ENCODE measurements at regions not wholly inside any gene's neighbourhood (a gene's known extent, or its start where the extent isn't known, plus 50 kb on each side); places are given as distances from the start of the nearest gene placed in this dataset.
"Not testable (repeated sequence)": the region's sequence is repeated elsewhere in the genome, so short reads cannot be mapped to it uniquely, and the experiment has no call there.

DNA sequence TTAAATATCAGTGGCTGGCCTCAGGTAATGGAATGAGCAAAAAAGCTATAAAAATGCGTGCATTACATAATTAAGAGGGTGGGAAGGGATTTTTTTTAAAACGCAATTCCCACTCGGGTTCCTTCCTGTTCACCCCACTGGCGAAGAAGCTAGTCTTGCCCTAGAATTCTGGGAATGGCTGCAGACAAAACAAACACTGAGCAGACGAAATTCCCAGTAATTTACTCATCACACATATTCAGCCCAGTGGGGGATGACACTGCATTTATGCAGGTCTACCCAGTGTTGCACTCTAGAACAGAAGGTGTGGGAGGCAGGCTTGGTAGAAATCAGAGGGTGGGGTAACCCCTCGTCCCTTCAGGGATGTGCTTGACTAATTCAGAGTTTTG is 2695.0 kb upstream of the DEFB115 start:
- Mint-ChIP-seq H3K27me3 (no peaks in the 10 kb centered on the region), H3K4me1 (no peaks in the 10 kb centered on the region), H3K9me3 (peaks cover 47 to 75% of the 10 kb centered on the region in 2 donors), H3K4me3 (no peak overlapping the region), H3K27ac (no peak overlapping the region)
- DNase-seq (no peak), ATAC-seq (no peak)

DNA sequence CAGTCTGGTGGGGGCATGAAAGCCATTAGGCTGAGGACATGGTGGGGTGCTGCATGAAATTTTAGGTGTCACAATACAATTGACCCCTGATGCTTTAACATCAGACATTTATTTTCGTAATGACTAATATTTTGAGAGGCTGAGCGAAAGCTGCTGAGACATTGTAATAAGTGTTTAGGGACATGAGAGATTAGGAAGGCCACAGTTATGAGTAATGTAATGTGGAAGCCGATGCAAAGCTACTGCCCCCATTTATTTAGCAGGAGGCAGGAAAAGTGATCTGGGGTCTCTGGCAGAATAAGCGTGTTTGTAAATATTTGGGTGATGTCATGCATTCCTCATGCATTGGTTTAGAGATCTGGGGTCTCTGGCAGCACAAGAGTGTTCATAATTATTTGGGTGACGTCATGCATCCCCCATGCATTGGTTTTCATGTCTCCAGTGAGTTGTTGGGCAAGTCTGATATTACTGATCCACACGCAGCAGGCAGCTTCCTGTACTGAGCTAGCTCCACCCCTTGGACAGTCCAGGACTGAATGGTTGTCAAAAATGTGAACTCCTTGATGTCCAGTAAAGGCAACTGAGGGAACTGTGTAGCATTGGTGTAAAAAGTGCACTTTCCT is 2694.5 kb upstream of the DEFB115 start:
- H3K4me1 Mint-ChIP-seq, H3K4me3 Mint-ChIP-seq, ATAC-seq, DNase-seq, H3K27ac Mint-ChIP-seq, H3K27me3 Mint-ChIP-seq: not testable (repeated sequence)
- peaks cover 46 to 75% of the 10 kb centered on the region in 2 donors for H3K9me3 Mint-ChIP-seq

GRCh38 chr20:28564024-28564423 is 2693.4 kb upstream of the DEFB115 start:
- not testable (repeated sequence) for ATAC-seq, DNase-seq, H3K4me3 Mint-ChIP-seq, H3K4me1 Mint-ChIP-seq, H3K27me3 Mint-ChIP-seq, H3K27ac Mint-ChIP-seq
- H3K9me3 Mint-ChIP-seq, result peaks cover 39 to 67% of the 10 kb centered on the region in 2 donors

DNA sequence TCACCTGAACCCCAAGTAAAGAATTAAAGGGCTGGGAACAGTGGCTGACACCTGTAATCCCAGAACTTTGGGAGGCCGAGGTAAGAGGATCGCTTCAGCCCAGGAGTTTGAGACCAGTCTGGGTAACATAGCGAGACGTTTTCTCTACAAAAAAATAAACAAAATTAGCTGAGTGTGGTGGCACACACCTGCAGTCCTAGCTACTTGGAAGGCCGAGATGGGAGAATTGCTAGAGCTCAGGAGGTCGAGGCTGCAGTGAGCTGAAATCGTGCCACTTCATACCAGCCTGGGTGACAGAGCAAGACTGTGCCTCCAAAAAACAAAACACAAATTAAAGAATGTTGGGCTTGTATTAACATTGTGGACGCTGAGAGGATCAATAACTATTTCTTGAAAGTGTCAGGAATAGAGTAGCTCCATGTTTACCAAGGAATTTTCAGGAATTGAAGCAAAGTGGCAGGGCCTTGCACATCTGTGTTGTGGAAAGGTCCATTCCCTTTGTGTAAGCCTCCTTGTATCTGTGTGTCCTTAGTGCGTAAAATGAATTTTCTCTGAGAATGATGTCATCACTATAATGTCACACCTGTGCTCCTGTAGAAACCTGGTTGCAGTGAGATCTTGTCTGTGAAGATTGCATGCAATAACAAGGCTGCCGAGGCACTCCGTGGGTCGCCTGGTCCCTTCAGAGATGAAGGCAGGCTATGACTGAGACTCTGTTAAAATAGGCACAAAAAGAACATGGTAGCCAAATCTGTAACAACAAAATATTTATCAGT is 2692.6 kb upstream of the DEFB115 start:
- not testable (repeated sequence) for ATAC-seq, DNase-seq, H3K27ac Mint-ChIP-seq, H3K27me3 Mint-ChIP-seq, H3K4me1 Mint-ChIP-seq, H3K4me3 Mint-ChIP-seq
- H3K9me3 Mint-ChIP-seq, result peaks cover 41 to 65% of the 10 kb centered on the region in 2 donors

GRCh38 chr20:28575991-28576390 is 2681.5 kb upstream of the DEFB115 start:
- H3K9me3 Mint-ChIP-seq, result peaks cover 4 to 23% of the 10 kb centered on the region in 2 donors
- not testable (repeated sequence) for H3K4me3 Mint-ChIP-seq, H3K27me3 Mint-ChIP-seq, H3K4me1 Mint-ChIP-seq, ATAC-seq, DNase-seq, H3K27ac Mint-ChIP-seq

GRCh38 chr20:28591680-28592079 is 2665.8 kb upstream of the DEFB115 start:
- H3K9me3 Mint-ChIP-seq, H3K27ac Mint-ChIP-seq: not testable (repeated sequence)

DNA sequence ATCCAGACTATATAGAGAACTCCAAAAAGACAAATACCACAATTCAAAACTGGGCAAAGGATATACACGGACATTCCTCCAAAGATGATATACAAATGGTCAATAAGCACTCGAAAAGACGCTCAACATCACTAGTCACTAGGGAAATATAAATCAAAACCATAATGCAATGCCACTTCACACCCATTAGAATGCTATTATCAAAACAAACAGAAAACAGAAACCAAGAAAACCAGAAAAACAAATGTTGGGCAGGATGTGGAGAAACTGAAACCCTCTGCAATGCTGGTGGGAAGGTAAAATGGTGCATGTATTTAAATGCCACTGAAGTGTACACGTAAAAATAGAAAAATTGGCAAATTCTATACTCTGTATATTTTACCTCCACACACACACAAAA is 2664.1 kb upstream of the DEFB115 start:
- not testable (repeated sequence) for H3K27ac Mint-ChIP-seq, H3K9me3 Mint-ChIP-seq, DNase-seq, H3K27me3 Mint-ChIP-seq, H3K4me3 Mint-ChIP-seq, ATAC-seq
- H3K4me1 Mint-ChIP-seq, result peaks cover 31% of the 10 kb centered on the region

More at GRCh38 chr20:28591680-28592079, 2665.8 kb upstream of the DEFB115 start:
- DNase-seq, H3K27me3 Mint-ChIP-seq, ATAC-seq, H3K4me3 Mint-ChIP-seq: not testable (repeated sequence)
- H3K4me1 Mint-ChIP-seq, result peaks cover 17% of the 10 kb centered on the region

DNA sequence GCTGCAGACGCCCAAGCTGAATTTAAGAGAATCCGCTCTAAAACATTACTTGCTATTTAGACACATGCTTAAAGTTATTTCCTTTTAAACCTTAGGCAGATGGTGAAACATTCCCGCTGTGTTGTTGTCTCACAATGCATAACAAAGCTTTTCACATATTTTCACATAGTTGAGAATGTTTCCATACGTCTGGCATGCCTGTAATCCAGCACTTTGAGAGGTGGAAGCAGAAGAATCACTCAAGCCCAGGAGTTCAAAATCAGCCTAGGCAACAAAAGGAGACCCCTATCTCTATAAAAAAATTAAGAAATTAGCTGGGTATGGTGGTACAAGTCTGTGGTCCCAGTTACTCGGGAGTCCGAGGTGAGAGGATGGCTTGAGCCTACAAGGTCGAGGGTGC is 2663.0 kb upstream of the DEFB115 start:
- H3K9me3 Mint-ChIP-seq, ATAC-seq, H3K4me3 Mint-ChIP-seq, DNase-seq, H3K27me3 Mint-ChIP-seq, H3K27ac Mint-ChIP-seq: not testable (repeated sequence)
- peaks cover 31% of the 10 kb centered on the region for H3K4me1 Mint-ChIP-seq

DNA sequence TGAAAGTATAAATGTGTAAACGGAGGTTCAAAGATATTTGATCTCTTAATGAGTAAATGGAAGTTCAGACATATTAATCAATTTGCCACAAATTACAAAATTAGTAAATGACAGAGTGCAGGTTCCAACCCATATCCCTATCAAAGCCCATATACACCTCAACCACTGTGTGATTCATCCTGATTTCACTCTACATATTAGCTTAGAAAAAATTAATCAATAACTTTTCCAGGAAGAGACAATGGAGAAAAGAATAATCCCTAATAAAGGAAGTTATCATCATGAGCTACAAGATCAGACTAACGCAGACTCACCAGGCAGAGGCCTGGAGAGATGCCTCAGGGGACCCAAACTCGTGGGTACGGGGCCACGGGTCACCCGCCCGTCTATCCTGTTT is 2655.5 kb upstream of the DEFB115 start:
- H3K9me3 Mint-ChIP-seq, result peaks cover 9 to 19% of the 10 kb centered on the region in 2 donors
- not testable (repeated sequence) for DNase-seq, ATAC-seq, H3K27me3 Mint-ChIP-seq
- H3K4me1 Mint-ChIP-seq, result peaks cover 24% of the 10 kb centered on the region
- H3K4me3 Mint-ChIP-seq, result peak overlapping the region; percentile 98
- peak overlapping the region; percentile 97 to 100 for H3K27ac Mint-ChIP-seq

GRCh38 chr20:28602403-28603217 is 2654.9 kb upstream of the DEFB115 start:
- peak overlapping the region; percentile 97 to 100 for H3K27ac Mint-ChIP-seq
- peak overlapping the region; percentile 98 for H3K4me3 Mint-ChIP-seq
- H3K4me1 Mint-ChIP-seq, result peaks cover 19% of the 10 kb centered on the region
- peaks cover 9 to 19% of the 10 kb centered on the region in 2 donors for H3K9me3 Mint-ChIP-seq
- ATAC-seq, result peak; percentile 99
- DNase-seq, result peak; percentile 79 to 90
- not testable (repeated sequence) for H3K27me3 Mint-ChIP-seq

GRCh38 chr20:28603218-28603577 is 2654.3 kb upstream of the DEFB115 start:
- H3K27me3 Mint-ChIP-seq, ATAC-seq, DNase-seq: not testable (repeated sequence)
- Mint-ChIP-seq H3K9me3 (peaks cover 9 to 19% of the 10 kb centered on the region in 2 donors), H3K27ac (peak overlapping the region; percentile 97 to 100), H3K4me1 (peaks cover 13% of the 10 kb centered on the region), H3K4me3 (peak overlapping the region; percentile 98)

DNA sequence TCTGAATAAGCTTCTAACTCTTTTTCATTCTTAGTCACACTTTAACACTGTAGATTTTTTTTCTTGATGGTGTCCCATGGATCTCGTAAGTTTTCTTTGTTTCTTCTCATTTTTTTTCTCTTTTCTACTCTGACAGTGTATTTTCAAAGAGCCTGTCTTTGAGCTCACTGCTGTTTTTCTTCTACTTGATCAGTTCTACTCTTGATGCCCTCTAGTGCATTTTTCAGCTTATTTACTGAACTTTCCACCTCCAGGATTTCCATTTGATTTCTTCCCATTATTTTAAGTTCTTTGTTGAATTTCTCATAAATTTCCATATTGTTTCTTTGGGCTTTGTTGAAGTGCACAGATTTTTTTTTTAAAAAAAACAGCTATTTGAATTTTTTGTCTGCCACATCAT is 2641.1 kb upstream of the DEFB115 start:
- DNase-seq (no peak), ATAC-seq (no peak)
- Mint-ChIP-seq H3K4me1 (no peaks in the 10 kb centered on the region), H3K4me3 (no peak overlapping the region), H3K27ac (no peak overlapping the region), H3K9me3 (peaks cover 26 to 48% of the 10 kb centered on the region in 2 donors), H3K27me3 (no peaks in the 10 kb centered on the region)

- not testable (repeated sequence) for H3K4me1 Mint-ChIP-seq, H3K4me3 Mint-ChIP-seq, DNase-seq, H3K27ac Mint-ChIP-seq, ATAC-seq, H3K27me3 Mint-ChIP-seq
- H3K9me3 Mint-ChIP-seq, result peaks cover 17 to 27% of the 10 kb centered on the region in 2 donors
Measured at GRCh38 chr20:28619956-28620651, 2637.4 kb upstream of the DEFB115 start.

- not testable (repeated sequence) for DNase-seq, H3K4me3 Mint-ChIP-seq, ATAC-seq, H3K27ac Mint-ChIP-seq, H3K27me3 Mint-ChIP-seq, H3K4me1 Mint-ChIP-seq
- peaks cover 11 to 12% of the 10 kb centered on the region in 2 donors for H3K9me3 Mint-ChIP-seq
Measured at GRCh38 chr20:28625112-28625511, 2632.4 kb upstream of the DEFB115 start.

- ATAC-seq, DNase-seq, H3K4me1 Mint-ChIP-seq, H3K27me3 Mint-ChIP-seq, H3K4me3 Mint-ChIP-seq: not testable (repeated sequence)
- Mint-ChIP-seq H3K27ac (peak overlapping the region in 1 of 2 donors; percentile 1), H3K9me3 (peaks cover 7 to 11% of the 10 kb centered on the region in 2 donors)
Measured at GRCh38 chr20:28640831-28641230, 2616.6 kb upstream of the DEFB115 start.
